H1 (cell line): ENCODE measurements at regions not wholly inside any gene's neighbourhood (a gene's known extent, or its start where the extent isn't known, plus 50 kb on each side); places are given as distances from the start of the nearest gene placed in this dataset.

Experiments
- CTCF ChIA-PET: fragments of 300-600 bp; sonication (Branson Sonifier 250); formaldehyde crosslinking; loops from one replicate; lab custom pipeline; 2021; ENCODE audit not compliant: partially characterized antibody; lab: Charles Lee
- POLR2A ChIA-PET: fragments of 300-600 bp; sonication (Branson Sonifier 250); formaldehyde crosslinking; loops from one replicate; lab custom pipeline; 2021; ENCODE audit warnings: inconsistent platforms; ENCODE audit not compliant: partially characterized antibody; lab: Charles Lee
- DNase-seq, 2 experiments: peaks; one replicate each; pipeline versions ENCODE4 v3.0.0 to v3.0.0-alpha.2; 2010 to 2022; ENCODE audit warnings: low spot score in 2 of 2, low read depth in 1 of 2, mixed read lengths in 1 of 2
- FAIRE-seq: peaks from 2 replicates; lab custom pipeline; 2011; peaks lifted over from hg19 to GRCh38; lab: Jason Lieb, UNC
- H2AFZ ChIP-seq: 2 replicates; pipeline ENCODE4 v1.8.1; 2012; ENCODE audit warnings: low read length, inconsistent platforms
- H2AK5ac ChIP-seq: 2 replicates; pipeline ENCODE4 v1.6.1; 2013; ENCODE audit warnings: low read depth, low read length
- H2BK120ac ChIP-seq: replicated peaks from 2 replicates; pipeline ENCODE3; 2013; ENCODE audit warnings: low read depth, low read length, inconsistent platforms
- H2BK12ac ChIP-seq: 2 replicates; pipeline ENCODE4 v1.6.1; 2013; ENCODE audit warnings: low read depth, low read length
- H2BK15ac ChIP-seq: 2 replicates; pipeline ENCODE4 v1.6.1; 2013; ENCODE audit warnings: low read length
- H2BK20ac ChIP-seq: 2 replicates; pipeline ENCODE4 v1.6.1; 2013; ENCODE audit warnings: low read length
- H2BK5ac ChIP-seq: 2 replicates; pipeline ENCODE4 v1.6.1; 2013; ENCODE audit warnings: low read depth, low read length
- H3K14ac ChIP-seq: 2 replicates; pipeline ENCODE4 v1.6.1; 2013; ENCODE audit warnings: inconsistent platforms; ENCODE audit not compliant: insufficient read length
- H3K18ac ChIP-seq: 2 replicates; pipeline ENCODE4 v1.6.1; 2013; ENCODE audit warnings: low read length; ENCODE audit errors: extremely low read depth
- H3K23ac ChIP-seq: 2 replicates; pipeline ENCODE4 v1.6.1; 2013; ENCODE audit warnings: inconsistent platforms; ENCODE audit not compliant: insufficient read length
- H3K23me2 ChIP-seq: 2 replicates; pipeline ENCODE4 v1.6.1; 2013; ENCODE audit warnings: low read depth, low read length
- H3K27ac ChIP-seq: 2 replicates; pipeline ENCODE4 v1.6.1; 2011; ENCODE audit warnings: low read depth, low read length, inconsistent platforms
- H3K27me3 ChIP-seq, 4 experiments: replicated peaks in 1 of 4; 1 replicate in 1 of 4; 2 replicates in 3 of 4; pipeline versions ENCODE4 v1.6.1 to v1.8.1; 2011 to 2013; ENCODE audit warnings: low read length in 3 of 4, mild to moderate bottlenecking in 3 of 4, inconsistent platforms in 2 of 4, mixed read lengths in 2 of 4, moderate library complexity in 1 of 4; ENCODE audit not compliant: control insufficient read depth in 3 of 4, insufficient read depth in 3 of 4; ENCODE audit errors: extremely low read depth in 1 of 4
- H3K36me3 ChIP-seq, 4 experiments: 2 replicates each; pipeline versions ENCODE4 v1.6.1 to v1.8.1; 2011 to 2013; ENCODE audit warnings: mild to moderate bottlenecking in 4 of 4, low read length in 3 of 4, moderate library complexity in 2 of 4, control low read depth in 1 of 4, inconsistent platforms in 1 of 4; ENCODE audit not compliant: insufficient read depth in 4 of 4, control insufficient read depth in 2 of 4
- H3K4ac ChIP-seq: replicated peaks from 2 replicates; pipeline ENCODE3; 2013; ENCODE audit warnings: low read length, low read depth, mixed read lengths, inconsistent platforms; ENCODE audit not compliant: insufficient read length
- H3K4me1 ChIP-seq, 4 experiments: replicated peaks in 1 of 4; 1 replicate in 1 of 4; 2 replicates in 3 of 4; pipeline versions ENCODE4 v1.6.1 to v1.8.1; 2011 to 2013; ENCODE audit warnings: low read length in 3 of 4, inconsistent platforms in 2 of 4, mixed read lengths in 1 of 4; ENCODE audit not compliant: insufficient read depth in 4 of 4, control insufficient read depth in 3 of 4
- H3K4me2 ChIP-seq, 2 experiments: 2 replicates each; pipeline versions ENCODE4 v1.6.1 to v1.8.1; 2011 to 2013; ENCODE audit warnings: low read depth in 2 of 2, low read length in 2 of 2, control low read depth in 1 of 2, inconsistent platforms in 1 of 2, mild to moderate bottlenecking in 1 of 2; ENCODE audit not compliant: insufficient read depth in 1 of 2
- H3K4me3 ChIP-seq, 4 experiments: fragments of 200-600, 300-600 bp in 1 of 4; sonication (generic), shearing (Covaris generic), sonication (Bioruptor Twin) in 1 of 4; 2 replicates each; pipeline versions ENCODE4 v1.5.1 to v1.8.1; 2011 to 2016; ENCODE audit warnings: low read length in 4 of 4, low read depth in 3 of 4, control low read depth in 2 of 4, inconsistent platforms in 2 of 4, mild to moderate bottlenecking in 2 of 4, mixed read lengths in 1 of 4, moderate library complexity in 1 of 4; ENCODE audit not compliant: insufficient read depth in 2 of 4; ENCODE audit errors: extremely low read depth in 1 of 4
- H3K56ac ChIP-seq: replicated peaks from 2 replicates; pipeline ENCODE3; 2013; ENCODE audit warnings: low read depth, mild to moderate bottlenecking, mixed read lengths, low read length, inconsistent platforms; ENCODE audit not compliant: insufficient read length
- H3K79me1 ChIP-seq: 2 replicates; pipeline ENCODE4 v1.6.1; 2013; ENCODE audit warnings: low read depth, low read length, control low read depth
- H3K79me2 ChIP-seq, 2 experiments: 2 replicates each; pipeline versions ENCODE4 v1.6.1 to v1.8.1; 2012 to 2013; ENCODE audit warnings: low read length in 2 of 2, mild to moderate bottlenecking in 2 of 2, inconsistent platforms in 1 of 2; ENCODE audit not compliant: insufficient read depth in 2 of 2, control insufficient read depth in 1 of 2
- H3K9ac ChIP-seq, 4 experiments: replicated peaks in 1 of 4; 1 replicate in 1 of 4; 2 replicates in 3 of 4; pipeline versions ENCODE4 v1.6.1 to v1.8.1; 2011 to 2013; ENCODE audit warnings: low read depth in 3 of 4, low read length in 3 of 4, control low read depth in 2 of 4, mild to moderate bottlenecking in 2 of 4, moderate library complexity in 2 of 4, inconsistent platforms in 1 of 4; ENCODE audit errors: extremely low read depth in 1 of 4
- H3K9me3 ChIP-seq, 2 experiments: 2 replicates each; pipeline versions ENCODE4 v1.6.1 to v1.8.1; 2012 to 2013; ENCODE audit warnings: mild to moderate bottlenecking in 2 of 2, moderate library complexity in 2 of 2, control low read depth in 1 of 2, inconsistent platforms in 1 of 2, low read depth in 1 of 2, low read length in 1 of 2, mixed read lengths in 1 of 2; ENCODE audit not compliant: insufficient read depth in 2 of 2
- H4K20me1 ChIP-seq, 2 experiments: replicated peaks in 1 of 2; 2 replicates each; pipeline versions ENCODE3 to v1.8.1; 2011 to 2013; ENCODE audit warnings: inconsistent platforms in 2 of 2, low read length in 2 of 2, mild to moderate bottlenecking in 1 of 2; ENCODE audit not compliant: insufficient read depth in 2 of 2, control insufficient read depth in 1 of 2
- H4K5ac ChIP-seq: 2 replicates; pipeline ENCODE4 v1.6.1; 2013; ENCODE audit warnings: low read length, low read depth, mixed read lengths, inconsistent platforms; ENCODE audit not compliant: insufficient read length
- H4K8ac ChIP-seq: 2 replicates; pipeline ENCODE4 v1.8.0; 2013; ENCODE audit warnings: mild to moderate bottlenecking, moderate library complexity, low read length, inconsistent platforms; ENCODE audit not compliant: insufficient read depth; ENCODE audit errors: extremely low read depth
- H4K91ac ChIP-seq: replicated peaks from 2 replicates; pipeline ENCODE3; 2013; ENCODE audit warnings: low read length, mixed read lengths, inconsistent platforms; ENCODE audit not compliant: insufficient read length
- EP300 ChIP-seq, 2 experiments: IDR thresholded peaks; 1 replicate in 1 of 2; 2 replicates in 1 of 2; pipeline ENCODE4 v1.6.1; 2011 to 2012; ENCODE audit warnings: low read depth in 2 of 2, low read length in 2 of 2, mild to moderate bottlenecking in 2 of 2, borderline replicate concordance in 1 of 2, inconsistent platforms in 1 of 2, moderate library complexity in 1 of 2
- KDM1A ChIP-seq: fragments of 200-600, 300-600 bp; sonication (generic); IDR thresholded peaks from 2 replicates; pipeline ENCODE4 v1.7.1; 2016; ENCODE audit warnings: mild to moderate bottlenecking, low read length, borderline replicate concordance
- SP1 ChIP-seq: IDR thresholded peaks from 2 replicates; pipeline ENCODE4 v1.6.1; 2011; ENCODE audit warnings: low read depth, low read length
- SP4 ChIP-seq: IDR thresholded peaks from 2 replicates; pipeline ENCODE4 v1.6.1; 2012; ENCODE audit warnings: low read length, inconsistent platforms
- TEAD4 ChIP-seq: IDR thresholded peaks from 2 replicates; pipeline ENCODE4 v1.6.1; 2012; ENCODE audit warnings: low read depth, low read length, inconsistent platforms, mixed read lengths
- WGBS, 2 experiments: shearing (Covaris generic) in 1 of 2; methylation state at CpG; one replicate each; pipeline versions ENCODE4 v1.1.6 to v1.1.7; 2013 to 2015; ENCODE audit warnings: low lambda C conversion rate in 2 of 2, mixed read lengths in 2 of 2, inconsistent platforms in 1 of 2, low coverage in 1 of 2, missing lambda C conversion rate in 1 of 2; ENCODE audit not compliant: insufficient replicate concordance in 2 of 2, insufficient coverage in 1 of 2, insufficient read length in 1 of 2; ENCODE audit errors: extremely low coverage in 1 of 2, missing lambda C conversion rate in 1 of 2; 5-methylcytosine and 5-hydroxymethylcytosine counted together

DNA sequence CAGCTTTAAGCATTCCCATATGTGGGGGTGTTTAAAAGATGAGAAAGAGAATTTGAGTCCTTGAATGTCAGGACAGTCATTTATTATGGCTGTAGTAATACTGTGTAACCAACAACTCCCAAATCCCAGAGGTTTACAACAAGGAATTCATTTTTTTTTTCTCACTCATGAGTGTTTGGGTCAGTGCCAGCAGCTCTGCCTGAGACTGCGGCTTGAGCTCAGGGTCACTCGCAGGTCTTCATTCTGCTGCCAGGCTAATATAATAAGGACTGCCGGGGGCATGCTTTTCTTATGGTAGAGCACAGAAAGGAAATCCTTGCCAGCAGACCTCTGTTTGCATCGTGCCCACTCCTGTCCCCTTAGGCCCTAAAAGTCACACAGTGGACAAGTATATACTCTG is 277.9 kb upstream of the LMCD1 start:
- Histone ChIP-seq H3K9ac (no peak overlapping the region), H3K14ac (no peak overlapping the region), H2BK12ac (no peak overlapping the region), H3K23me2 (no peaks in the 10 kb centered on the region), H3K56ac (no peak overlapping the region), H4K20me1 (no peaks in the 10 kb centered on the region), H4K91ac (no peak overlapping the region), H2BK15ac (no peak overlapping the region), H3K4me3 (no peak overlapping the region), H3K9me3 (no peaks in the 10 kb centered on the region), H3K79me2 (no peaks in the 10 kb centered on the region), H3K23ac (no peak overlapping the region), H3K27ac (no peak overlapping the region), H2BK120ac (no peak overlapping the region), H3K79me1 (no peaks in the 10 kb centered on the region), H3K18ac (no peak overlapping the region), H4K8ac (no peak overlapping the region), H3K4me1 (no peaks in the 10 kb centered on the region), H2BK20ac (no peak overlapping the region), H2AFZ (no peak overlapping the region), H2AK5ac (no peak overlapping the region), H3K36me3 (no peaks in the 10 kb centered on the region), H3K4me2 (no peak overlapping the region), H3K4ac (no peak overlapping the region), H3K27me3 (no peaks in the 10 kb centered on the region), H4K5ac (no peak overlapping the region), H2BK5ac (no peak overlapping the region)
- ChIA-PET POLR2A (no interaction called here), CTCF (interaction anchor here (1.1 to 13.9 kb wide), 2 partner anchors 16 kb away, joined by 3 to 99 read pairs; no protein-coding TSS in a partner anchor)
- TF ChIP-seq SP4 = no peak
- no peak for TF ChIP-seq KDM1A
- TF ChIP-seq TEAD4 = no peak
- TF ChIP-seq SP1 = no peak
- TF ChIP-seq EP300 (IDR thresholded peaks at IDR 0.05; ENCODE audit: borderline replicate concordance in 1 of 2, low read depth in 2 of 2, low read length in 2 of 2) = no peak
- DNase-seq (no peak), FAIRE-seq (no peak)
- 89% methylated on average over 4 of the region's 4 CpGs; no CpG with 5 or more reads in 1 of the 2 experiments for WGBS, 2 experiments
